NAMALWA (cell line): ENCODE measurements at regions not wholly inside any gene's neighbourhood (a gene's known extent, or its start where the extent isn't known, plus 50 kb on each side); places are given as distances from the start of the nearest gene placed in this dataset.
"Not testable (repeated sequence)": the region's sequence is repeated elsewhere in the genome, so short reads cannot be mapped to it uniquely, and the experiment has no call there.

Experiments used
- DNase-seq: peaks from one replicate; pipeline ENCODE4 v3.0.0-alpha.2; 2015; ENCODE audit warnings: low spot score

DNA sequence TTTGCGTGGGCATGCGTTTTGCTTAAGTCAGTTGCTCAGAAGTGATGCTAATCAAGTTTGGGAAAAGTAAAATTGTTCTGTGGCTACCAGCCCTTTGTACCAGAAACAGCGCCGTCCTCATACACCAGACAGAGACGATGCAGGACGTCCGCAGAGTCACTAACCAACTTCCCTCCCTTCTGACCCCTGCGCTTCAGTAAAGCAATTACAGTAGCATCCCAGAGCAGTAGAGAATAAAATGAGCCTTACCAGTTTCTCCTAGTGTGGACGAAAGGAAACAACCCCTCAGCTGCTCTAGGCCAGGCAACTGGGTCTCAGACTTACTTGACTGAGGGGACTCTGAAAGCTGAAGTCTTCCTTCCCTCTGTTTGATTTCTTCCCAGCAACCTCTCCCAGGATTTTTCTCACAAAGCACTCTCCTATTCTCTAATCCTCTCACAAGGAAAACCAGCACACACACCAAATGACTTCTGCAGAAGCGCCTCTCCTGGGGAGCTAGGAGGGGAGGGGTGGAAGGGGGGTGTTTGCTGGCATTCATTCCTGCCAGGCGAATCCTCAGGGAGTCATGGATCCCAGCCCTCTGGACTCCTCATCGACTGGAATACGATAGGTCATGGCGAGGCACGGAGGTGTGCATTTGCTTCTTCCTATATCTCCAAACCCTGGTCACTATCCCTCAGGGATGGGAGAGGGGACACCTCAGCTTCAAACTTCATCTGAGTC lies 56.0 kb upstream of the MID1 start:
- no peak for DNase-seq

DNA sequence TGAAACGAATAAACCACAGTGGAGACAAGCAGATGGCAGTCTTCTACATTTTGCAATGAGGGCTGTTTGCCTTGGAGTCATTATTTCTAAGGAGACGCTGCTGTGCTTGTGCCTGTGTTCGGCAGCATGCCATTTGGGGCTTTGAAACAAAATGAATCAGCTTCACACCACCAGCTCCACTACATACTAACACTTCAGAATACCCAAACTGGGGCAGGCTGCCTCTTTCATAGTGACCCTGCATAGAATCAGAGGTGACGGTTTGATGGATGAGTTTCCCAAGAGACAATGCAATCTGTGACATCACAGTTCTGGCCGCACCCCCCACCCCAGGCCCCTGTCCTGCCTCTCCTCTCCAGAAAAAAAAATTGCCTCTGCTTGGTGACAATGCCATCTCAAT lies 57.1 kb upstream of the MID1 start:
- DNase-seq: no peak

DNA sequence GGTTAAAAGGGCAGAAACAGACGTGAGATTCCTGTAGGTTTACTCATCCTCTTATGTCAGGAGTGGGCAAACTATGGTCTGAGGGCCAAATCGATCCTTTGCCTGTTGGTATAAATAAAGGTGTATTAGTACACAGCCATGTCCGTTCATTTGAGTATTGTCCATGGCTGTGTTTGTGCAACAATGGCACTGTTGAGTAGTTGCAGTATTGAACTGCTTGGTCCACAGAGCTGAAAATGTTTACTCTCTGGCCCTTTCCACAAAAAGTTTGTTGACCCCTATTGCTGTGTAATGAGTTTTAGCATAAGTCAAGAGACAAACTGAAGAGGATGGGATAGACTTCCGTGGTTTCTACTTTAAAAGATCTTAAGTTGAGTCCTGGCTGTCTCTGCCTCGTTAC lies 59.0 kb upstream of the MID1 start:
- DNase-seq: no peak

DNA sequence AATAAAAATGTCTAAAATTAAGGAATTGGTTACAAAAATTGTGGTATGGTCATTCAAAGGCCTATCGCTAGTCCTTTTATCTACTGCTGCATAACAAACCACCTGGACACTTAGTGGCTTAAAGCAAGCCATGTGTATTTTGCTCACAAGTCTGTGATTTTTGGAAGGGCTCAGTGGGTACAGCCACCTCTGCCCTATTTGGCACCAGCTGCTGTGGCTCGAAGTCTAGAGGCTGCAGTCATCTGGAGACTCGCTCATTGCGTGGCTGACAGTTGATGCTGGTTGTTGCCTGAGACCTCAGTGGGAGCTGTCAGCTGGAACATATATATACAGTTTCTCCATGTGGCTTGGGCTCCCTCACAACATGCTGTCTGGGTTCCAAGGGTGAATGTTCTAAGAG lies 60.8 kb upstream of the MID1 start:
- DNase-seq: no peak

DNA sequence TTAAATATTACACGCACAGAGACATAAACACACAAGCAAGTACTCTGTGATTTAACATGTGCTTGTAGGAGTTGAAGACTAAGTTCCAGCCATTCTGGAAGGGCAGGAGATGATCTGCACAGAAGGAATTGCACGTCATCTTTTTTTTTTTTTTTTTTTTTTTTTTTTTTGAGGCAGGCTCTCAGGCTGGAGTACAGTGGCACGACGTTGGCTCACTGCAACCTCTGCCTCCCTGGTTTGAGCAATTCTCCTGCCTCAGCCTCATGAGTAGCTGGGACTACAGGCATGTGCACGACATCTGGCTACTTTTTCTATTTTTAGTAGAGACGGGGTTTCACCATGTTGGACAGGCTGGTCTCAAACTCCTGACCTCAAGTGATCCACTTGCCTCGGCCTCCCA lies 63.2 kb upstream of the MID1 start:
- DNase-seq: not testable (repeated sequence)

DNA sequence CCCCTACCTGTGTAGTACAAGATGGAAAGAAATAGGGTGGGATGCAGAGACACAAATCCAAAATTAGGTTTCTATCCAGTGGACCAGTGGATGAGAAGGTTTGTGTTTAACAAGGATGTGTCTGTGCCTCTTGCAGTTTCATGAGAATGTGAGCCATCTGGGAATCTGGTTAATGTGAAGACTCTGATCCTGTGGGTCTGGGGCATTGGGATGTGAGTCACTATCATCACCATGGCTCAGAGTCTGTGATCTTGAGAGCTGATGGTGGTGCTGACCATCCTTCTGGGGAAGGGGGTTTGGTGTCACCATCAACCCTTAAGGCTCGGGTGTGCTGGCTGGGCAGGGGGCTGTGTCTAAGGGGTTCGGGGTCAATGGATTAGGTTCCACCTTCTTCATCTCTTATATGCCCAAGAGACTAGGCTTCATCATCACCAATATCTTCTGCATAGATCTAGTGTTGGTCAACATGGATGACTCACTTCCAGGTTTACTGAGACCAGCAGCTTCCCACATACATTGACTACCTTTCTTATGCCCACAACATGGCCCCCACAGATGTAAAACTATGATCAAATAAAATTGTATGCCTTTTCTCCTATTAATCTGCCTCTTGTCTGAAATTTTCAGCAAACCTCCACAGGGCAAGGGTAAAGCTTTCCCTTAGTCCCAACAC lies 65.7 kb upstream of the MID1 start:
- DNase-seq: no peak

DNA sequence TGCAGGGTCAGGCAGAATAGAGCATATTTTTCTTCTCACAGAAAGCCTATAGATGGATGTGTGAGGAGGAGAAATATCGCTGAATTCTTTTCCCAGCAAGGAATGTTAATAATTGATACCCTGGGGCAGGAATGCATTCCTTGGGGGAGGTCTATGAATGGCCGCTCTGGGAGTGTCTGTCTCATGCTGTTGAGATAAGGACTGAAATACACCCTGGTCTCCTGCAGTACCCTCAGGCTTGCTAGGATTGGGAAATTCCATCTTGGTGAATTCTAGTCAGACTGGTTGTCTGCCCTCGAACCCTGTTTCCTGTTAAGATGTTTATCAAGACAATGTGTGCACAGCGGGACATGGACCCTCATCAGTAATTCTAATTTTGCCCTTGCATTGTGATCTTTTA lies 71.4 kb upstream of the MID1 start:
- DNase-seq: not testable (repeated sequence)

DNA sequence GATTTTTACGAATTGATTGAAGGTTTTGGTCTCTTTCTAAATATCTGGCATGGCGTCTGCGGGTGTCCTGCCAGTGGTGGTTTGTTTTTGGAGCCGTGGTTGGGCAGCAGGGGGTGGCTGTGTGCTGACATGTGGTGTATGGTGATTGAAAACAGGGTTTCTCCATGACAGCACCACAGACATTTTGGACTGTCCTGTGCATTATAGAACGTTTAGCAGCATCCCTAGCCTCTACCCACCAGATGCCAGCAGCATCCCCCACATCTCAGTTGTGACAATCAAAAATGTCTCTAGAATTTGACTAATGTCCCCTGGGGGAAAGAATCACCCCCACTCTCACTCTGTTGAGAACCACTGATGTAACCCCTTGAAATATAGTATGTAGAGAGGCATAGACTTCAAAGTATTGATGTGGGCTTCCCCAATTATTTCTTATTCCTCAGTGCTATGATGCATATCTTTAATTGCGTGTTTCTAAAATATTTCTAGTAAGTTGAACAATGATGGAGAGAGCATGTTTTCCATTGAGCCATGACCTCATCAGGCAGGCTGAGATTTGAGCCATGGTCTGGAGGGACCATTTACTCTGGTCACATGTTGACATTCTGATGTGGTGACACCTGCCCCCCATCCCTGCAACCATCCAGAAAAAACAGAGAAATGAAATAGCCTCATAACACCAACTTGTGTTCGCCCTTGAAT lies 77.4 kb upstream of the MID1 start:
- no peak for DNase-seq

DNA sequence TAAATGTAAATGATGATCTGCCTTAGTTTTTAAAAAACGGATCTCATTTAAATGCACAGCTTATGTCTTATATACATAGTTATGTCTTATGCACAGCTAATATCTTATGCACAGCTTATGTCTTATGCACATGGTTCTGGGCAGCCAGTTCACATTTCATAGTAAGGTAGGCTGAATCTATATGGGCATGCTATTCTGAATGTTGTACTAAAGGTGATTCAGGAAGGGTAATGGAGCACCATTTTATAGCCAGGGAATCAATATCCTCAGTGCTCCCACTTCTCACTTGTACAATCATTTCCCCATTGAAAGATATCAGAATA lies 77.9 kb upstream of the MID1 start:
- no peak for DNase-seq

DNA sequence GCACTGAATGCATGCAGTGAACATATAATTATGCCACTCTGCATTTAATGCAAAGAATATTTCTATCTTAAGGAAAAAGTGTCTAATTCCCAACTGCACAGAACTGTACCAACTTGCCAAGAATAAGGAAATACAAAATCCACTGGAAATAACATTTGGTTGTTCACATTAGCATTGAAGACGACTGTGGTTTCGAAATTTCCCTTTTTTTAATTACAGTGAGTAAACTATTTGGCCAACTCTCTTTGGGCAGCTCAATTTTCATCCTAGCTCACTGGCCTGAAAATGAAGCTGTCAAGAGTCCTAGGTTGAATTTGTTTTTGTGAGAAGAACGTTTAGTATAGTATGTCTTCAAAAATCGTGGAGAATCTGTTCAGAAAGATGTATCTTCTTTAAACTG lies 81.6 kb upstream of the MID1 start:
- no peak for DNase-seq

DNA sequence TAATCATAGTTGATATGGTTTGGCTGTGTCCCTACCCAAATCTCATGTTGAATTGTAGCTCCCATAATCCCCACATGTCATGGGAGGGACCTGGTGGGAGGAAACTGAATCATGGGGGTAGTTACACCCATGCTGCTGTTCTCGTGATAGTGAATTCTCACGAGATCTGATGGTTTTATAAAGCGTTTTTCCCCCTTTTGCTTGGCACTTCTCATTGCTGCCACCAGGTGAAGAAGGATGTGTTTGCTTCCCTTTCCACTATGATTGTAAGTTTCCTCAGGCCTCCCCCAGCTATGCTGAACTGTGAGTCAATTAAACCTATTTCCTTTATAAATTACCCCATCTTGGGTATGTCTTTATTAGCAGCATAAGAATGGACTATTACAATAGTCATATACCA lies 86.0 kb upstream of the MID1 start:
- DNase-seq: not testable (repeated sequence)

DNA sequence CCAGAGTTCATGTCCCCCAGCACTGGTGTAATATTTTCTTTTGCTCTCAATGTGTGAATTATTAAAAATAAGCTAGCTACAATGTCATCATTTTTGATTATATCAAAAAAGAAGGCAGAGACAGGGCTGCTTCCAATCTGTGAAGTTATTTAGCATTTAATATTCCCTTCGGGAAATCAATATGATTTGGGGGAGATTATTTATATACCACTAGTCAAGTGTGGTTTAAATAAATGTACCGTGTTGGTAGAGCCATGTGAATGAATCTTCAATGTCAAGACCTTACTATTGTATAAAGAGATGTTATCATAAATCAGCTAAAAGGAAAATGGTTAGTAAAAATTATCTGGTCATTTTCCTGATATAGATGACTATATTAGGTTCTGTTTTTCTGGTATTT lies 87.4 kb upstream of the MID1 start:
- DNase-seq: no peak

DNA sequence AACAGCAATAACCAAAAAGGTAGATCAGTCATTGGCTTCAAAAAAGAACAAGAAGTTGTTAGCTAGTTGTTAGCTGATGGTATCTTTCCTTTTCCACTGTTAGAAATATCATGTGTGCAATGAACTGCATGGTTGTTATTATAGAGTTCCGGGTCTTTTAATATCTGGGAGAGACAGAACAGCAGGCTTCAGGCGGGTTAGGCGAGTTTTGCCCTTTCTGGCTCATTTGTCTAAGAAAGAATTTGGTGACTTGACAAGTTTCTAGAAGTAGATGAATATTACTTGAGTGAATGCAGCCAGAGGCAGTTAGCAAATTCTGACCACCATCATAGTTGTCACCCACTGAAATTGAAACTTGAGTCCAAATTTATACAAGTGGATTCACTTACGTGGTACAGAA lies 88.9 kb upstream of the MID1 start:
- DNase-seq: no peak

DNA sequence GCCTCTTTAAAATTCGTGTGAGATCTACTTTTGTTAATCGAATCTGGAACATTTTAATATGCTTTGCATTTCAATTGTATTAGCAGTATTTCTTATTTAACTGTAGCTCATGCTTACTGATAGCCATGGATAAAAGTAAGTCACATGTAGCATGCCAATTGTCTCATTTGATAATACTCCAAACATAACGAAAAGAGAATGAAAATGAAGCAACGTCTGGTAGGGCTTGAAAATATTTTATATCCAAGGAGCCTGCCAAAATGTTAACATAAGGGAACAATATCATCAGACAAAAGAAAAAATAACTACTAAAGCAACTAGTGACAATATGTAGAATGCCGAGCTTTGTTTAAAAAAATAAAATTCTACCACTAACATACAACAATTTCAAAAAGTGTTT lies 94.1 kb upstream of the MID1 start:
- DNase-seq: no peak

DNA sequence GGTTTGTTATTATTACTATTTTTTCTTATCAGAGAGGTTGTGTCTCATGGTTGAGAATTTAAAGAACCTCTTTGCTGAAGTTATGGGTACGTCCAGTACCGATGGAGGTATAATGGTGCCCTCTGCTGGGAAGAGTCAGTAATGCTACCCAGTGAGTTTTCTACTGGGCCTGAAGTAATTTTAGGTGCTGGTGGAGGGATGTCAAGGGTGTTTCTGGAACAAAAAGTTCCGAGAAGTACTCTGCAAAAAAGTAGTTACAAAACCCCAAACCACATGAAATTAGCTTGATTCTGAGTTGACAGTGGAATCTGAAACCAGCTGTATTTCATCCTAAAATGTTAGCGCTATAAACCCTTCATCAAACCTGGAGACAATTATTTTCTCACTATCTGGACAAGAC lies 102.5 kb upstream of the MID1 start:
- peak; percentile 54 for DNase-seq

DNA sequence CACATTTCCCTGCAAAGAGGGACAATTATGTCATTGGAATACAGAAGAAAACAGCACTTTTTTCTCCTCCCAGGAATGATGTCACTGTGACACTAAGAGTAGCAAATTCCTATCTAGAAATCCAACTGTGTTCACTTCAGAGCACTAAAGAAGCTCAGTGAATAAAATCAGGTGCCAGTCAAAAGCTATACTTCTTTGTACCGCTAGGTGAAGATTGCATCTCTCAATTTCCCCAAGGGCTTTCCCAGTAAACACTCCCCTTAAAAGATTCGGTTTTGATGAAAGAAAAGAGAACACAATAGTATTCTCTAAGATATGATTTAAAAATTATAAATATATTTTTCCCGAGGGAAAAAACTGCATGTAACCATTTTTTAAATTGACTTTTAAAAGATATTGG lies 104.7 kb upstream of the MID1 start:
- peak; percentile 26 for DNase-seq

DNA sequence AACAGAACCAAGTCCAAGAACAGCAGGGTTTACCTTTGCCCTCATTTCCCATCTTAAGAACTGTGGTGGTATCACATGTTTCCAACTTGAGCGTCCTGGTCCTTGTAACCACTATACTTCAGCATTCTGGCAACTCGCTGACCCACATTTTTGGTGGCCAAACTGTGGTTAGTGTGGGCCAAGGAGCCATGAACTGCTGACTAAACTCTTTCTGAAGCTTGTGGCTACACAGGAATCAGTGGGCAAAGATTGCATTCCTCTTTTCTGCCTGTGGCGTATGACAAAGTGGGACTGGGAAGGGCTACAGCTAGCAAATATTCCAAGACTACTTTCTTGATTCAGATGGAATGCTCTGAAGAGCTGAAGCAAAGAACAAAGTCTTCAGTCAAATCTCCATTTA lies 106.3 kb upstream of the MID1 start:
- DNase-seq: no peak

DNA sequence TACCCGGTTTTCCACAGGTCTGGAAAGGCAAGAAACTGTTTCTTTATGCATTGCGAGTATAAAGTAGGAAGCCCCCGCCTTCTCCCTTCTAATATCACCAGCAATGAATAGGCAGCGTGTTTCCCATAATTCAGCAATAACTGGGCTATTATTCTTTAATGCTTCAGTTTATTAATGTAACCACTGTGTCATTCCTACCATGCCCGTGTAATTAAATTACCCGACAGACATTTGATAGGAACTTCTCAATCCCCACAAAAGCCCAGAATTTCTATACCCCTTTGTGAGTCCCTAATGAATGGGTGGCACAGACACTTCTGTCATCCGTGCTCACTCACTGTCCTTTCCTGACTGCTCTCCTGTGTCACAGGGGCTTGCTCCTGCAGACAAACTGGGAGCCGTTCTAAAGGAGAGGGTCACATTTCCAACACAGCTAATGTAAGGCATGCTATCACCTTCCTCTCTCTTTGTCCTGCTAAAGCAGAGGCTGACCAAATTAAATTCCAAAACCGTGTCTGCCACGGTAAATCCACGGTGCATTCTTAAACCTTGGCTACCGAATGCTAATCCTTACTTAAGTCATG lies 108.5 kb upstream of the MID1 start:
- no peak for DNase-seq

DNA sequence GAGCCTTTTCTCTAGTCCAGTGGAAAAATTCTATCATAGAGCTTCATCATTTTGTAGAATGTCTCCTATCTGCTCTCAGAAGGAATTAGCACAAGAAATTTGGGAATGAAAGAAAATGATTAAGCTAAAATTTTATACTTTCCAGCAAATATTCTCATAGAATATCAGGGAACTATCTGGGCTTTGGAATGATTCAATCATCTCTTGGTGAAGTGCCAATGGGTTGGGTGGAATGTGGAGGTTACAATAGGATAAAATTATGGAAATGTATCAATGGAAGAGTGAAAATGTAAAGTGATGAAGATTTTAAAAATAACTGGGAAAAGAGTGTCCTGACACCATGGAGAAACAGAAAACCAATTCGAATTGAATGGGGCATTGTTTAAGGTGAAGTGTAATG lies 119.0 kb upstream of the MID1 start:
- no peak for DNase-seq

DNA sequence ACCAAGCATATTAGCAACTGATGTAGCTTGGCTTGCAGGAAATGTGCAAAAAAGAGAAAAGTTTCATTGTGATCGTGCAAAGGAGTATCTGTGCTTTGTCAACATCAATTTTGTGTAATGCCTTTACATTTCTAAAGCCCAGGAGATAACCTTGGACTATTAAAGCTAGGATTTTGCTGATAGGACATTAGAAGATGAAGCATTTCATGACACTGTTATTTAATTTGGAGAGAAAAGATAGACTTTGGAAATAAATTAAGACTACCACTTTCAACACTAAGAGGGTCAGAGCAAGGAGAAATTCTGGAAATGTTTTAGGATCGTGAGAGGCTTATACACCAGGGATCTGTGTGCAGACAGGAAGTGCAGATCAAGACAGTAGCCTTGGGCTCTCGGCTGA lies 120.6 kb upstream of the MID1 start:
- no peak for DNase-seq

DNA sequence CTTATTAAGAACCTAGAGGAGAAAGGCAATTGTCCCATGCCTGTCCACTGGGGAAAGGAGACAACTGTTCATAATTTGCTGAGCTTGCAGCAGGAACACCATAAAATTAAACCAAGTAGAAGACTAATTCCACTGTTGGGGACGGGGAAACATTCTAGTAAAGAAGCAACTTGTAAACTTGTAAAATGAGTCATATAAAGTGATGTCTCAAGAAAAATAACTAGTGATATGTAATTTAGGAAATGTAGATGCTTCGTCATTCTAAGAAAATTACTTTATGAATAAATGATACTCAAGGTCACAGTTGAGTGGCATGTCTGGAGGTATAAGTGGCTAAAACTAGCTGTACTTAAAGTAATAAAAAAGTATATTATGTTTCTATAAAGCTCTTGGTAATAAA lies 121.2 kb upstream of the MID1 start:
- no peak for DNase-seq

DNA sequence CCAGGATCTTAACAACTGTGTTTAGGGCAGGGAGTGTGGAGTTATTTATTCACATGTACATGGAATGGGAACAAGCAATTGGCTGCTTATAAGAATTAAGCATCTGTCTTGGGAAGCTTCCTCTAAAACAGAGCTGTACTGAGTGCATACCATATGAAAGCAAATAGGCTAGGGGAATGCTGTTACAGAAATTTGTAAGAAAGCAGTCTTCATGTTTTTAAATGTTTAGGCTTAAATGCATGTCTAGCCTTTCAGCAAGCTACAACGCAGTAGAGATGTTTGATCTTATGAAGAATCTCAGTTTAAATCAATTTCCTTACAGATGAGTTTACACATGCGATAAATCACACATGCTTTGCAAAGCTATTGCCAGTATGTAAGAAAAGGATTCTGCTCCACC lies 123.1 kb upstream of the MID1 start:
- no peak for DNase-seq

DNA sequence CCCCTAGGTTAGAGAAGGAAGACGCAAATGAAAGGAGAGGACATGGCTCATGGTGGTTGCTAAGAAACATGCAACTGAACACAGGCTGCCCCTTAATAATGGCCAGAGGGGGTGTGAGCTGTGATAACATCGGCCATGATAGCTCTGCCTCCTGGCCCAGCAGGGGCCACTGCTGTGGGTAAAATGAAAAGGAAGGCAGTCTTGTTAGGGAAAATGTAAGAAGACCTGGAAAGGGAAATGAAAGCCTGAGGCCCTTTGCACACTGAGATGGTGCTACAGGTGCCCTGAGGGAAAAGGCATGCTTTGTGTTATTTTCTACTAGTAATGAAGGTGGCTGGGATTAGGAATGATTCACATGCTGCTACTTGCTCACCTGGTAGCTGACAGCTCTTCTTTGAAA lies 123.6 kb upstream of the MID1 start:
- DNase-seq: no peak
